ENCODE measurements at regions not wholly inside any gene's neighbourhood (a gene's known extent, or its start where the extent isn't known, plus 50 kb on each side); places are given as distances from the start of the nearest gene placed in this dataset.
A peak's percentile ranks its signal among the peaks of the same experiment; 100 is the strongest.

DNA sequence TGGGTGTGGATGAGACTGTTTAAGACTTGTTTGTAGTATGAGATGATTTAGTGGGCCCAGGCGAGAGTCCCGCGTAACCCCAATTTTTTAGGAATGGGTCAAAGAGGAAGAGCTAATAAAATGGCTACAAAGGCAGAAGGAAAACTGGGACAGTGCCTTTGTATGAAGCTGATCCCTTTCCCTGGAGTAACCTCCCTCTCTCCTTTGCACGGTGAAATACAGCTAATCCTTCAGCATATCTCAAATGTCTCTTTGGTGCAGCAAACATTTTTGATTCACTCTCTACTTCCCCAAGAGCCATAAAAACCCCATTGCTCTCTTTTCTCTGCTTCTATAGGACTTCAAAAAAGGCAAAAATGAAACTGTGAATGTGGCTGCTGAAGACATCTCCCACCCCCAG, 473.8 kb downstream of the KLF5 start:
- intact Hi-C loops (cut with DNase I), result no loop called here
- no peak overlapping the region for H3K27ac ChIP-seq
- ATAC-seq (no peak), DNase-seq (no peak)
- H3K36me3 ChIP-seq, result no peaks in the 10 kb centered on the region
- H3K9me3 ChIP-seq, result no peaks in the 10 kb centered on the region
- H3K4me3 ChIP-seq, result no peak overlapping the region
- TF ChIP-seq, protein P1, sequence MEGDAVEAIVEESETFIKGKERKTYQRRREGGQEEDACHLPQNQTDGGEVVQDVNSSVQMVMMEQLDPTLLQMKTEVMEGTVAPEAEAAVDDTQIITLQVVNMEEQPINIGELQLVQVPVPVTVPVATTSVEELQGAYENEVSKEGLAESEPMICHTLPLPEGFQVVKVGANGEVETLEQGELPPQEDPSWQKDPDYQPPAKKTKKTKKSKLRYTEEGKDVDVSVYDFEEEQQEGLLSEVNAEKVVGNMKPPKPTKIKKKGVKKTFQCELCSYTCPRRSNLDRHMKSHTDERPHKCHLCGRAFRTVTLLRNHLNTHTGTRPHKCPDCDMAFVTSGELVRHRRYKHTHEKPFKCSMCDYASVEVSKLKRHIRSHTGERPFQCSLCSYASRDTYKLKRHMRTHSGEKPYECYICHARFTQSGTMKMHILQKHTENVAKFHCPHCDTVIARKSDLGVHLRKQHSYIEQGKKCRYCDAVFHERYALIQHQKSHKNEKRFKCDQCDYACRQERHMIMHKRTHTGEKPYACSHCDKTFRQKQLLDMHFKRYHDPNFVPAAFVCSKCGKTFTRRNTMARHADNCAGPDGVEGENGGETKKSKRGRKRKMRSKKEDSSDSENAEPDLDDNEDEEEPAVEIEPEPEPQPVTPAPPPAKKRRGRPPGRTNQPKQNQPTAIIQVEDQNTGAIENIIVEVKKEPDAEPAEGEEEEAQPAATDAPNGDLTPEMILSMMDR (IDR thresholded peaks at IDR 0.05), result no peak
- H3K27me3 ChIP-seq, result no peaks in the 10 kb centered on the region
- H3K4me1 ChIP-seq, result no peaks in the 10 kb centered on the region

DNA sequence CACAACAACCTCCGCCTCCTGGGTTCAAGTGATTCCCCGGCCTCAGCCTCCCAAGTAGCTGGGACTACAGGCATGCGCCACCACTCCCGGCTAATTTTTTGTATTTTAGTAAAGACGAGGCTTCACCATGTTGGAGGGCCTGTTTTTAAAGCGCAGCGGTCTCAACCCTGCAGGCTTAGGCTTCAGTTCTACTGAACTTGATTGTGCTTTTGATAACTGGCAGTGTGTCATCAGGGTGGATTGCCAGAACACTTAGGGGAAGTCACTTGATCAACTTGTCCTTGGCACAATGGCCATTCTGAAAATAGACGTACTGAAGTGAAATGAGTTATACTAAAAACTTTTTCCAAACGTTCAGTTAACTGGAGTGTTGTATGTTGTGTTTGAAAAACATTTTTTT, 472.2 kb downstream of the KLF5 start:
- H3K27me3 ChIP-seq, result no peaks in the 10 kb centered on the region
- no peaks in the 10 kb centered on the region for H3K36me3 ChIP-seq
- TF ChIP-seq, protein P1 (IDR thresholded peaks at IDR 0.05), result no peak
- no peak overlapping the region for H3K27ac ChIP-seq
- H3K4me1 ChIP-seq, result no peaks in the 10 kb centered on the region
- DNase-seq (no peak), ATAC-seq (no peak)
- H3K9me3 ChIP-seq, result no peaks in the 10 kb centered on the region
- H3K4me3 ChIP-seq, result no peak overlapping the region
- intact Hi-C loops (cut with DNase I), result no loop called here

- intact Hi-C loops (cut with DNase I), result no loop called here
- no peak for DNase-seq
- TF ChIP-seq, protein P1 (IDR thresholded peaks at IDR 0.05), result no peak
- no peaks in the 10 kb centered on the region for H3K36me3 ChIP-seq
- no peaks in the 10 kb centered on the region for H3K9me3 ChIP-seq
- no peak for ATAC-seq
- no peaks in the 10 kb centered on the region for H3K4me1 ChIP-seq
- H3K27me3 ChIP-seq, result no peaks in the 10 kb centered on the region
- H3K4me3 ChIP-seq, result no peak overlapping the region
- no peak overlapping the region for H3K27ac ChIP-seq
Measured at GRCh38 chr13:73522937-73523336, 464.1 kb downstream of the KLF5 start.

- Histone ChIP-seq H3K4me3 (no peak overlapping the region), H3K4me1 (no peaks in the 10 kb centered on the region), H3K27ac (no peak overlapping the region), H3K36me3 (no peaks in the 10 kb centered on the region), H3K9me3 (no peaks in the 10 kb centered on the region), H3K27me3 (no peaks in the 10 kb centered on the region)
- intact Hi-C loops (cut with DNase I), result no loop called here
- ATAC-seq (no peak), DNase-seq (no peak)
- TF ChIP-seq, protein P1 (IDR thresholded peaks at IDR 0.05), result no peak
Measured at GRCh38 chr13:73521985-73522524, 463.2 kb downstream of the KLF5 start.

DNA sequence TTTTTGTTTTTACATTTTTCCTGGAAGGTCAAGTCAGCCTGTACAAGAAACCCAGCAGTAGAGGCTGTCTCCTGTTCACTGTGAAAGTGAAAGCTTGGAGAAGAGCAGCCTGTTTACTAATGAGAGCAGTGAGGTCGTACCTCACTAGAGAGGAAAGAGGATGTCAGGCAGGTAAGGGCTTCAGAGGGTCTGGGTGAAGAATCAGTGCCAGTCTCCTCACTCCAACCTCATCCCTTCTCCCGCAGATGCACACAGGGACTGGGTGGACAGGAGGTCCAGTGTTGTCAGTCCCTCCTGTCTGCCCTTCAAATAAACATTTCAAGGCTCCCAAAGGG, 462.5 kb downstream of the KLF5 start:
- intact Hi-C loops (cut with DNase I), result no loop called here
- Histone ChIP-seq H3K36me3 (no peaks in the 10 kb centered on the region), H3K4me1 (no peaks in the 10 kb centered on the region), H3K4me3 (no peak overlapping the region), H3K27ac (no peak overlapping the region), H3K9me3 (no peaks in the 10 kb centered on the region), H3K27me3 (no peaks in the 10 kb centered on the region)
- DNase-seq (no peak), ATAC-seq (peak; percentile 62)
- TF ChIP-seq, protein P1 (IDR thresholded peaks at IDR 0.05), result no peak

Data from upper lobe of right lung (tissue), 1 donor.